Astrocyte of the spinal cord (primary cell): ENCODE measurements at regions not wholly inside any gene's neighbourhood (a gene's known extent, or its start where the extent isn't known, plus 50 kb on each side); places are given as distances from the start of the nearest gene placed in this dataset.

Experiments used
- DNase-seq: peaks from one replicate; pipeline ENCODE4 v3.0.0; 2011; ENCODE audit warnings: low read depth, low spot score
- H3K4me3 ChIP-seq: 2 replicates; pipeline ENCODE4 v1.5.1; 2011; ENCODE audit warnings: low read depth, mild to moderate bottlenecking, low read length, moderate library complexity
- in situ Hi-C: cut with HindIII; loops from 2 replicates; pipeline ENCODE4 v1.10.0; 2017; ENCODE audit warnings: low sequenced_read_pairs
- TF ChIP-seq, protein P1 (sequence below): IDR thresholded peaks from 2 replicates; pipeline ENCODE4 v1.5.1; 2012; ENCODE audit warnings: low read depth, mild to moderate bottlenecking, low read length, inconsistent platforms

DNA sequence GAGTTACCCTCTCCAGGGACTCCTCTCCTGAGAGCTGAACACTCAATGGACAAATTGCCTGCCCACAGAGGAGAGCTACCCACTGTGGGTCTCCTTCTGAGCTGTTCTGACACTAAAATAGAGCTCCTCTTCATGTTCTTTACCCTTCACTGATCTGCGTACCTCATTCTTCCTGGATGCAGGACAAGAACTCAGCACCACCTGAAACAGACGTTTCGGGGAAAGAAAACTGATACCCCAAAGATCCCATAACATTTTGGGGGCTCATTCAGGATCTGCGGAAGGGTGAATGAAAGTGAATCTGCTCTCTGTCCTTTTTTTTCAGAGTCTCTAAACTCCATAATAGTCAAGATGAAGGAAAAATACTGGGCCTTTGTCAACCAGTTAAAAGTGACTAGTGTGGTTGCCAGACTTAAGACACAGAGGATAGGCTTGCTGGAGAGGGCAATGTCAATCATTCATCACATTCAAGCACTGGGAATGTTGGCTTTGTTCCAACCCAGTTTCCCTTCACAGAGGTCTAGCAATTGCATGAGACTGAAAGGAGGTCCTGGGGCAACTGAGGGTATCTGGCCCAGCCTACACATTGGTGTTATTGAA, 136.7 kb upstream of the SLITRK6 start:
- TF ChIP-seq, protein P1, sequence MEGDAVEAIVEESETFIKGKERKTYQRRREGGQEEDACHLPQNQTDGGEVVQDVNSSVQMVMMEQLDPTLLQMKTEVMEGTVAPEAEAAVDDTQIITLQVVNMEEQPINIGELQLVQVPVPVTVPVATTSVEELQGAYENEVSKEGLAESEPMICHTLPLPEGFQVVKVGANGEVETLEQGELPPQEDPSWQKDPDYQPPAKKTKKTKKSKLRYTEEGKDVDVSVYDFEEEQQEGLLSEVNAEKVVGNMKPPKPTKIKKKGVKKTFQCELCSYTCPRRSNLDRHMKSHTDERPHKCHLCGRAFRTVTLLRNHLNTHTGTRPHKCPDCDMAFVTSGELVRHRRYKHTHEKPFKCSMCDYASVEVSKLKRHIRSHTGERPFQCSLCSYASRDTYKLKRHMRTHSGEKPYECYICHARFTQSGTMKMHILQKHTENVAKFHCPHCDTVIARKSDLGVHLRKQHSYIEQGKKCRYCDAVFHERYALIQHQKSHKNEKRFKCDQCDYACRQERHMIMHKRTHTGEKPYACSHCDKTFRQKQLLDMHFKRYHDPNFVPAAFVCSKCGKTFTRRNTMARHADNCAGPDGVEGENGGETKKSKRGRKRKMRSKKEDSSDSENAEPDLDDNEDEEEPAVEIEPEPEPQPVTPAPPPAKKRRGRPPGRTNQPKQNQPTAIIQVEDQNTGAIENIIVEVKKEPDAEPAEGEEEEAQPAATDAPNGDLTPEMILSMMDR, result no peak
- no peak overlapping the region for H3K4me3 ChIP-seq
- in situ Hi-C loops, result no loop called here
- DNase-seq, result no peak

DNA sequence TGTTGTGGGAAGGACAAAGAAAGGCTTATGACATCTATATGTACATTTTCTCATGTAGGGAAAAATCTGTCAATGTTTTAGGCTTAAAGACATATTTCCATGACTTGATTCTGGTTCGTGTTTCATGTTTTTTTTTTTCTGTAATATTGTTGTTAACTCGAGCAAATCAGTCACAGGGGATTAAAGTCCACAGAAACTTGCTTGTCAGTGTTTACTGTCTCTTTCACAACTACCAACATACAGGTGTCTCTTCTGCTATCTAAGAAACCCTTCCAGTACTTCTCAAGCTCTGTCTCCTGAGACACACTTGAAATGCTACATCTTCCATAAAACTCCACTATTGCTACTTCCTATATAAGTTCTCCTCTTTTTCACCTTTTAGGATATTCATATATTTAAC, 130.9 kb upstream of the SLITRK6 start:
- DNase-seq, result no peak
- in situ Hi-C loops, result no loop called here
- TF ChIP-seq, protein P1, result no peak
- H3K4me3 ChIP-seq, result no peak overlapping the region

DNA sequence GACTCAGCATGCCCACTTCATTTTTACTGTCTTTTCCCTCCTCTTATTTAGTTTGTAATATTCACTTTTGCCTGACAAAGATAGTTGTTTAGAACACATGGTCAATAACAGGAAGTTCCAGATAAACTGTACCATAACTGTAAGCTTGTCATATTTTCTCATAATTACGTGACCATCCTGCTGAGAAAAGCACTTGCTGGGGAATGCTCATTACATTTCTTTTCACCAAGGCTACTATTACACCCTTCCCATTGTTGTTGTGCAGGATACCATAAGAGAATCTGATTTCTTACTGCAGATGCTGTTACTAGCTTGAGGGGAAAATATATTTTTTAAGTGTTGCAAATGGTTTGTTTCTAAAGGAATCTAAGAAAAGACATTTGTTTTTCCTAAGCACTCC, 111.7 kb upstream of the SLITRK6 start:
- H3K4me3 ChIP-seq, result no peak overlapping the region
- TF ChIP-seq, protein P1, result no peak
- no peak for DNase-seq
- in situ Hi-C loops, result no loop called here

DNA sequence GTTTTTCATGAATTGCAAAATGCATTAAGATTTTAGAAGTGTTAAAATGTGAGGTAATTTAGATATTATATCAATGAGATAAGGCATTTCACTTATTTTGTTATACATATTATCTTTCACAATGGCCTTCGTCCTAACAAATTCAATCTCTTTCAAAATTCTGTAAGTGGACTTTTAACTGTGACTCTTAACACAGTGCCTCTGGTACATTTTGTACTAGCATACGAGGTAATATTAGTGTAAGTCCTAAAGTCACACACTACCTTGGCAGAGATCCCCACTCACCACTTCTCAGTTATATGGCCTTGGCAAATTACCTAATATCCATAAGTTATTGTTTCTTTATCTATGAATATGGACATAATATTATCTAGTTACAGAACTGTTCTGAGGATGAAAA, 101.3 kb upstream of the SLITRK6 start:
- no peak overlapping the region for H3K4me3 ChIP-seq
- in situ Hi-C loops, result no loop called here
- TF ChIP-seq, protein P1, result no peak
- no peak for DNase-seq

DNA sequence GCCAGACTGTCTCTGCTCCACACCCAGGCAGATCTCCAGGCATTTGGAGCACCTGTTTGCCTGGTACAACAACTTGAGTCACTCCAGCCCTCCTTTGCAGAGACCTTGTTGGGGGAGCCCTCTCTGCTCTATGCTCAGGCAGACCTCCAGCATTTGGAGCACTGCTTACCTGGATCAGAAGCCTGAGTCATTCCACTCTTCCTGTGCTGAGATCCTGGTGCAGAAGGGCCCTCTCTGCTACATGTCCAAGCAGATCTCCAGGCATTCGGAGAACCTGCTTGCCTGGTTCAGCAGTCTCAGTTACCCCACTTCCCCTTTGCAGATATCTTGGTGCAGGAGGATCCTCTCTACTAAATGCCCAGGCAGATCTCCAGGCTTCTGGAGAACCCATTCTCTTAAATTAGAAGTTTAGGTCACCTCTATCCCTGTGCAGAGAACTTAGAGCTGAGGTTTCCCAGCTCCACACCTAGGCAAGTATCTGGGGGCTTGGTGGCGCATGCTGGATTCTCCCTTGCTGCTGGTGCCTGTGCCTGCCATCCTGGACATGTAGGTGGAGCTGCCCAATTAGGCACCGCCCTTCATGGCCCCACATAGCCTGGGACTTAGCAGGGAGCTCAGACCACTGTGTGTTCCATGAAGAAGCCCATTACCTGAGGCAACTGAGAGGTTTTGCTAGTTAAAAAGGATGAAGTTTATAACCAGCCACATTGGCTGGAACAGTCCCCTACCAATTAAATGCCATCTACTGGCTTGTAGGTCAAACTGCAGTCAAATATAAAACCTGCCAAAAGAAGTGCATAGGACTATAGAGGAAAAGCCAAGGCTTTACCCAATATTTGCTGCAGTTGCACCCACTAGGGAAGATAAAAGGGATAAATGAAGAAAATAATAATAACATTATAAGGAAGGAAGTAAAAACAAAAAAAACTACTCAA, 97.6 kb upstream of the SLITRK6 start:
- in situ Hi-C loops, result no loop called here
- TF ChIP-seq, protein P1, result peak; percentile 17
- H3K4me3 ChIP-seq, result no peak overlapping the region
- no peak for DNase-seq

DNA sequence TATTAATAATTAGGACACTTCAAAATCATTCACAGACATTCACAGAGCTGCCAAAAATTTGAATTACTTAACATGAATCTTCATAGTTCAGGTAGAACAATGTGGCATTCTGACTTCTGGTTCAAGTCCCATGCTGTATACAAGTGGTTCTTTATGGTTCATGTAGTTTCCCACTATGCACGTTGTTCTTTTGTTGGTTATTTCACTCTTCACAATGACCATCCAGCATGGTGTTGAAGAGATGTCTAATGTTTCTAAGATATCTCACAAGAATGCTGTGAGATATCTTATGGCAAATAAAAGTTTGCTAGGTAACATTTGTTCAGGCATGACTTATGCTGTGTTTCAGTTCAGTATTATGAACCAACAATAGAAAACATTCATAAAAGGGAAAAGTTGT, 88.2 kb upstream of the SLITRK6 start:
- in situ Hi-C loops, result no loop called here
- TF ChIP-seq, protein P1, result no peak
- DNase-seq, result no peak
- no peak overlapping the region for H3K4me3 ChIP-seq
